Testis (tissue), 2 donors: ENCODE measurements at regions not wholly inside any gene's neighbourhood (a gene's known extent, or its start where the extent isn't known, plus 50 kb on each side); places are given as distances from the start of the nearest gene placed in this dataset.

Experiments
- POLR2A ChIP-seq: fragments of 450-650 bp; IDR thresholded peaks from one replicate; pipeline ENCODE4 v1.6.1; 2017; ENCODE audit warnings: antibody characterized with exemption, mild to moderate bottlenecking, moderate library complexity
- TF ChIP-seq, protein P1 (sequence below), 3 experiments: fragments of 450-650 bp in 2 of 3; fragments of 200-600 bp in 1 of 3; sonication (generic) in 1 of 3; IDR thresholded peaks; one replicate each; pipeline ENCODE4 v1.5.1; 2016 to 2019; ENCODE audit warnings: antibody characterized with exemption in 3 of 3, mild to moderate bottlenecking in 2 of 3, moderate library complexity in 1 of 3

DNA sequence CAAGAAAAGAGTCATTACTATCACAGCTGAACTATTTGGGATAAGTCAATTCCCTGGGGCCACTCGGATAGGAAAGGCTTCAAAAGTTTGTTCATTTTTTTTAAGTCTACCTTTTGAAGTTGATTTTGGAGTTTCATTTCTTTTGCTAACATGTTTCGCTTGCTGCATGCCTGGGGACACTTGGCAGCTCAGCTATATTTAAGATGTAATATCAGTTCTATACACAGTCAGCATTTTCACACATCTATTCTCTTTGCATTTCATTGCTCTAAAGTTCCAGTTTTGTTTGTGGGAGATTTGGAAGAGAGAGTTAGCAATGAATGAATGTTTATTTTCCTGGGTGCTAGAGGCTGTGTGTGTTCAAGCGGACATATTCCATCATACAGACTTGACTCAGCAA is 445.2 kb upstream of the GRAMD2B start:
- TF ChIP-seq, protein P1, sequence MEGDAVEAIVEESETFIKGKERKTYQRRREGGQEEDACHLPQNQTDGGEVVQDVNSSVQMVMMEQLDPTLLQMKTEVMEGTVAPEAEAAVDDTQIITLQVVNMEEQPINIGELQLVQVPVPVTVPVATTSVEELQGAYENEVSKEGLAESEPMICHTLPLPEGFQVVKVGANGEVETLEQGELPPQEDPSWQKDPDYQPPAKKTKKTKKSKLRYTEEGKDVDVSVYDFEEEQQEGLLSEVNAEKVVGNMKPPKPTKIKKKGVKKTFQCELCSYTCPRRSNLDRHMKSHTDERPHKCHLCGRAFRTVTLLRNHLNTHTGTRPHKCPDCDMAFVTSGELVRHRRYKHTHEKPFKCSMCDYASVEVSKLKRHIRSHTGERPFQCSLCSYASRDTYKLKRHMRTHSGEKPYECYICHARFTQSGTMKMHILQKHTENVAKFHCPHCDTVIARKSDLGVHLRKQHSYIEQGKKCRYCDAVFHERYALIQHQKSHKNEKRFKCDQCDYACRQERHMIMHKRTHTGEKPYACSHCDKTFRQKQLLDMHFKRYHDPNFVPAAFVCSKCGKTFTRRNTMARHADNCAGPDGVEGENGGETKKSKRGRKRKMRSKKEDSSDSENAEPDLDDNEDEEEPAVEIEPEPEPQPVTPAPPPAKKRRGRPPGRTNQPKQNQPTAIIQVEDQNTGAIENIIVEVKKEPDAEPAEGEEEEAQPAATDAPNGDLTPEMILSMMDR (IDR thresholded peaks at IDR 0.05): no peak
- TF ChIP-seq POLR2A: no peak
